ENCODE measurements at regions not wholly inside any gene's neighbourhood (a gene's known extent, or its start where the extent isn't known, plus 50 kb on each side); places are given as distances from the start of the nearest gene placed in this dataset.

GRCh38 chr1:199735660-199736059, 291.9 kb upstream of the NR5A2 start:
- POLR2A ChIA-PET, result no interaction called here
- Mint-ChIP-seq H3K36me3 (ENCODE audit: insufficient read depth, unreplicated experiment) (no peaks in the 10 kb centered on the region), H3K9me3 (ENCODE audit: unreplicated experiment) (no peaks in the 10 kb centered on the region), H3K4me3 (ENCODE audit: unreplicated experiment) (no peak overlapping the region), H3K27ac (ENCODE audit: unreplicated experiment) (no peak overlapping the region), H3K27me3 (ENCODE audit: insufficient read depth, unreplicated experiment) (no peaks in the 10 kb centered on the region), H3K4me1 (ENCODE audit: low read depth, unreplicated experiment) (no peaks in the 10 kb centered on the region)
- Histone ChIP-seq H3K4me3 (ENCODE audit: low read depth, low read length) (no peak overlapping the region), H3K4me1 (no peaks in the 10 kb centered on the region), H3K9me3 (no peaks in the 10 kb centered on the region), H3K27me3 (replicated peaks; ENCODE audit: control insufficient read depth, insufficient read depth, low read length) (no peaks in the 10 kb centered on the region), H3K36me3 (ENCODE audit: control insufficient read depth, insufficient read depth, low read length) (no peaks in the 10 kb centered on the region)
- no TSS peak for BruUV-seq (replicated peaks)
- CTCF ChIA-PET, result no interaction called here
- no peak for DNase-seq
- intact Hi-C loops (cut with micrococcal nuclease; ENCODE audit: unreplicated experiment), result no loop called here
- no peak for TF ChIP-seq CTCF (IDR thresholded peaks at IDR 0.05; ENCODE audit: insufficient read depth in 1 of 2, low read depth in 1 of 2, low read length in 1 of 2, severe bottlenecking in 1 of 2, unreplicated experiment in 1 of 2)

- H3K9me3 Mint-ChIP-seq (ENCODE audit: unreplicated experiment), result no peaks in the 10 kb centered on the region
- no peak for TF ChIP-seq CTCF (IDR thresholded peaks at IDR 0.05; ENCODE audit: insufficient read depth in 1 of 2, low read depth in 1 of 2, low read length in 1 of 2, severe bottlenecking in 1 of 2, unreplicated experiment in 1 of 2)
- CTCF ChIA-PET, result no interaction called here
- H3K36me3 ChIP-seq (ENCODE audit: control insufficient read depth, insufficient read depth, low read length), result no peaks in the 10 kb centered on the region
- H3K27me3 ChIP-seq (replicated peaks; ENCODE audit: control insufficient read depth, insufficient read depth, low read length), result no peaks in the 10 kb centered on the region
- H3K4me3 ChIP-seq (ENCODE audit: low read depth, low read length), result no peak overlapping the region
- H3K4me1 Mint-ChIP-seq (ENCODE audit: low read depth, unreplicated experiment), result no peaks in the 10 kb centered on the region
- no peaks in the 10 kb centered on the region for H3K4me1 ChIP-seq
- POLR2A ChIA-PET, result no interaction called here
- no TSS peak for BruUV-seq (replicated peaks)
- no peak for DNase-seq
- H3K27me3 Mint-ChIP-seq (ENCODE audit: insufficient read depth, unreplicated experiment), result no peaks in the 10 kb centered on the region
- no peak overlapping the region for H3K27ac Mint-ChIP-seq (ENCODE audit: unreplicated experiment)
- no peaks in the 10 kb centered on the region for H3K9me3 ChIP-seq
- H3K4me3 Mint-ChIP-seq (ENCODE audit: unreplicated experiment), result no peak overlapping the region
- intact Hi-C loops (cut with micrococcal nuclease; ENCODE audit: unreplicated experiment), result no loop called here
- H3K36me3 Mint-ChIP-seq (ENCODE audit: insufficient read depth, unreplicated experiment), result no peaks in the 10 kb centered on the region
These were observed 290.9 kb upstream of the NR5A2 start for GRCh38 chr1:199736646-199737045.

- Mint-ChIP-seq H3K9me3 (ENCODE audit: unreplicated experiment) (no peaks in the 10 kb centered on the region), H3K36me3 (ENCODE audit: insufficient read depth, unreplicated experiment) (no peaks in the 10 kb centered on the region), H3K4me3 (ENCODE audit: unreplicated experiment) (no peak overlapping the region), H3K4me1 (ENCODE audit: low read depth, unreplicated experiment) (no peaks in the 10 kb centered on the region), H3K27me3 (ENCODE audit: insufficient read depth, unreplicated experiment) (no peaks in the 10 kb centered on the region), H3K27ac (ENCODE audit: unreplicated experiment) (no peak overlapping the region)
- CTCF ChIA-PET, result no interaction called here
- Histone ChIP-seq H3K27me3 (replicated peaks; ENCODE audit: control insufficient read depth, insufficient read depth, low read length) (no peaks in the 10 kb centered on the region), H3K36me3 (ENCODE audit: control insufficient read depth, insufficient read depth, low read length) (no peaks in the 10 kb centered on the region), H3K9me3 (no peaks in the 10 kb centered on the region), H3K4me1 (no peaks in the 10 kb centered on the region), H3K4me3 (ENCODE audit: low read depth, low read length) (no peak overlapping the region)
- DNase-seq, result no peak
- POLR2A ChIA-PET, result no interaction called here
- intact Hi-C loops (cut with micrococcal nuclease; ENCODE audit: unreplicated experiment), result no loop called here
- TF ChIP-seq CTCF (IDR thresholded peaks at IDR 0.05; ENCODE audit: insufficient read depth in 1 of 2, low read depth in 1 of 2, low read length in 1 of 2, severe bottlenecking in 1 of 2, unreplicated experiment in 1 of 2), result no peak
- no TSS peak for BruUV-seq (replicated peaks)
These were observed 285.9 kb upstream of the NR5A2 start for GRCh38 chr1:199741586-199741985.

Data from Caco-2 (cell line).